HG03378 (cell line): ENCODE measurements at regions not wholly inside any gene's neighbourhood (a gene's known extent, or its start where the extent isn't known, plus 50 kb on each side); places are given as distances from the start of the nearest gene placed in this dataset.
"Not testable (repeated sequence)": the region's sequence is repeated elsewhere in the genome, so short reads cannot be mapped to it uniquely, and the experiment has no call there.

Experiments used
- ATAC-seq: cut with Tn5 transposase; IDR thresholded peaks from one replicate; pipeline ENCODE4 v1.9.1; 2021; ENCODE audit warnings: mild to moderate bottlenecking, moderate library complexity; ENCODE audit not compliant: unreplicated experiment

DNA sequence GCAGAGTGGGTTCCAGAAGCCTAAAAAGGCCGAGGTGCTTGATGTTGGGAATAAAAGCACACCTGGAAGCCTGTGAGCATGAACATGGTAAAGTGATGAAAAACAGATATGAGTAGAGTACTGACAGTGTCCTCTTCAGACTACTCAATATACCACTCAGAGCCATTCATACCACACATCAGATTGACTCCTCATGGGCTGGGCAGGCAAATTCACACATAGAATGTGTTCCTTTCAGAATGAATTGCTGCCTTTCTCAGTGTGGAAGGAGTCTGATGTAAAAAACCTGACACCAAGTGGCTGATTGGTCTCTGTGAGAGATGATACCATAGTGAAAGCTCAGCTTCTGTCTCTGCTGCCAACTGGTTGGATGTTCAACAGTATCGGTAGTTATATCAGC is 442.7 kb downstream of the RAPGEF2 start:
- no peak for ATAC-seq

DNA sequence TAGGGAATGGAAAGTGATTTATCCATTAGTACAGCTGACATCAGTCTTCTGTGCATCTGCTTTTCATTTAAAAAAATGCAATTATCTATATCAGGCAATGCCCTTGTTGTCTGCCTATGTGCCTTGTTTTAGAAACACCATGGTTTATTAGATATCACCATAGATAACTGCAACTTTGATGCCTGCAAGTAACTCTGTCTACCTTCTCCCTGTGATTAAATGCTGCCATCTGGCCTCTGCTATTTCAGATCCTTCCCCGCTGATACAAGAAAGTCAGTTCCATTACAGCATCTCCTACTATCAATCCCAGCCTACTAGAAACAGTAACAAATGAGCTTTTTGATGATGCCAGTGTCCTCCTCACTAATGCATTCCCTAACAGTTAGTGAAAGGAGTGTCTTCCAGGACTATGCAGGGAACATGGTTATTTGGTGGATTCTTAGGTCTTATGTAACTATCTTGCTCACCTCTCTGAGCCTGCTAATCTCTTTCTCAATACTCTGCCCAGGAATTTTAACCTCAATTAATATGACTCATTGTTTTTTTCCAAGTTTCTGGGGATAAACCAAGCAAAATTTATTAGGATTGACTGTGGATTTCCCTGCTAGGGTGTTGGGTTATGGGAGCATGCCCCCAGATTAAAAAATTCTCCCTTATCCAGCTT is 444.9 kb downstream of the RAPGEF2 start:
- no peak for ATAC-seq

DNA sequence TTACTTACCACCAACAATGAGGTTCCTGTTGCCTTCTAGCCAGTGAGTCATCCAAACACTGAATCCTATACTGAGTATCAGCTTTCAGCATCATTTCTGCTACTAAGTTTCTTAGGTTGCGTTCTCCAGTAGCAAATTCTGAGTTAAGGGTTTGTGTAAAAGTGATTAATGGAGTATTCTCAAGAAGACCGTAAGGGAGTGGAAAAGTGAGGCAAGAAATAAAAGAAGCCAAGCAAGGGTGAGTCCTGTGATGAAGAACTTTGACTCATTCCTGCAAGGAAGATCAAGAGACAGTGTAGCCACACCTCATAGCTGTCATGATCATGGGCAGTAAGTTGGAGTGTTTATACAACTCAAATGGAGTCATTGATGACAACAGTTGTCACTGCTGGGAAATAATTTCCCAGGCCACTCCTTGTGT is 446.2 kb downstream of the RAPGEF2 start:
- no peak for ATAC-seq

DNA sequence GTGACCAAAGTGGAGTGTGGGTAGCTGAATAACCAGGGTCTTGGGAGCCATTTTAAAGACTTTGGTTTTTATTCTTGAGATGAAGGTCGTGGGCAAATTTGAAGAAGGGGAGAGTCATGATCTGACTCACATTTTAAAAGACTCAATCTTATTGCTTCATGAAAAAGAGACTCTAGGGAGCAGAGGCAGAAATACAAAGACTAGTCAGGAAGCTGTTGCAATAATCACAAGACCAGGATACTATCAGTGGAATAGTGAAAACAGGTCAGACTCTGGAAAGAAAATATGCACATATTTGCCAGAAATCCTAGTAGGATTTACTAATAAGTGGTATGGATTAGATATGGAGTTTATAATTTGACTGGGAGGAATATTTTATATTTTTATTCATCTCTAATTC is 448.4 kb downstream of the RAPGEF2 start:
- no peak for ATAC-seq

DNA sequence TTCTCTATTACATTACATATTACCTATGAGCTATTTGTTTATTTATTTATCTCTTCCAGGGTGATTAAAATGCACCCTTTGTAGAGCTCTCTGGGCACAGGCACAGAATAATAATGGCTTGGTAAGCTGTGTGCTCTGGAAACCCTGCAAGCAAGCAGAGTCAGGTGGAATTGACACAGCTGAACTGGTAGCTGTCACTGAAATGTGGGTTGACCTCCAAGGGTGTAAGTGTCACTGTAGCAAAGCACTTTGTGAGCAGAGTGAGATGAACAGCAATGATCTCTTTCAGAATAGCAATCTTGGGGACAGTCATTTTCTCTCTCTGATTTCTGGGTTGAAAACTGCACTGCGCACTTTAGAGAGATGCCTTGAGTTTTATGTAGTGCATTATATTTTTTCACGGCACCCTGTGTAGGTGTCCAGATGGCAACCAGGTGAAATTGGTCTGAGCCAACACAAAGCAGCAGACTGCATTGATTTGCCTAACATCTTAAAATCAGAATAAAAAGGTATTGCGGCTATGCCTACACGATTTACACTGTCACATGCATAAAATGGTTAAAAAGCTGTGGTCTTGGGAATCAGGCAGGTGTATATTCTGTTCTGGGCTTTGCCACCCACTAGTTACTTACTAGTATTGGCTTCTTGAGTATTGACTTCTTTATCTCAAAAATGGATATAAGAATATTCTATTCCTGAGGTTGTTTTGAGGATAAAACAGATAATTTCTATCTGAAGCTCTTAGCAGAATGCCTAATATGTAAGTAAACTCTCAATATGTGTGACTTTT is 450.3 kb downstream of the RAPGEF2 start:
- ATAC-seq: no peak

DNA sequence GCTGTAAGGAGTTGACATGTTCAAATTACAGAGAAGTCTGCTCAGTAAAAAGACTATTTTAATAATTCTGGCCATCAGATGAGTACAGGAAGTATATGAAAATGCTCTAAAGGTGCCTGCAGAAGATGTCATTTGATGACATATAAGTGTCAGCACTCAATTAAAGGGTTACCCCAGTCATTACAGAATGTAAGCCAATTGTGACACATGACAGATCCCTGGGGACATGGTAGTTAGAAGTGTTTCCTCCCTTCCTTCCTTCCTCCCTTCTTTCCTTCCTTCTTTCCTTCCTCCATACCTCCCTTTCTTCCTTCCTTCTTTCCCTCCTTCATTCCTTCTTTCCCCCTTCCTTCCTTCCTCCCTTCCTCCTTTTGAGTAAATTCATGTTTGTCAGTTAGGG is 453.0 kb downstream of the RAPGEF2 start:
- no peak for ATAC-seq

DNA sequence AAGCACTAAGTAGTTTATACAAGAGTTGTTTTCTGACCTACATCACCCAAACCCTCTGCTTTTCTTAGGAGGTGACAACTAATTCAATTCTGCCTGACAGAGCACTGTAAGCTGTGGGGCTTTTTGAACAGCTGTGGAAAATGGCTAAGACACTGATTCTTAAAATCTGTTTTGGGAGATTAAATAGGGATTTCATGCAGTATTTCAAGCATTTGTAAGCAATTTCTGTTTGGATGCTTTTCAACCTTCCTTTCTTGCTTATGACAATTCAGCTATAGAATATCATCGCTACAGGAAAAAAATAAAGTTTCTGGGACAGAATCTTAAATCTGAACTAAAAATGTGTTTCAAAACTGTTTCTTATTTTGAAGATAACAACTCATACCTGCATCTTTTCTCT is 459.5 kb downstream of the RAPGEF2 start:
- no peak for ATAC-seq

DNA sequence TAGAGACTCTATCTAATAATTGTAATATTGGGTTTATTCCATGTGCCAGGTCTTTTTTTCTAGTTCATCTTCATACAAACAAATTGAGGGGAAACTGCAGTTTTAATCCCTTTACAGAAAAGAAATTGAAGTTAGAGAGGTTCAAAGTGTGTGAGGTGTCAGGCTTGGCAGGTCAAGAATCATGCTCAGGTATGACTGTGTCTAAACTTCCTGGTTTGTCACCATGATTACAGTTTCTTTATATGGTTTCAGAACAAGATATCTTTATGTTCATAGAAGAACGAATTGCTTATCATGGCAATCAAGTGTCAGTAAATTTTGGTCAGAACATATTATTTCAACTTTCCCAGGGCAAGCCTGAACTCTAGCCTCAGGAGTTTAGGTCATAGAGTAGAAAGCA is 460.4 kb downstream of the RAPGEF2 start:
- ATAC-seq: no peak

DNA sequence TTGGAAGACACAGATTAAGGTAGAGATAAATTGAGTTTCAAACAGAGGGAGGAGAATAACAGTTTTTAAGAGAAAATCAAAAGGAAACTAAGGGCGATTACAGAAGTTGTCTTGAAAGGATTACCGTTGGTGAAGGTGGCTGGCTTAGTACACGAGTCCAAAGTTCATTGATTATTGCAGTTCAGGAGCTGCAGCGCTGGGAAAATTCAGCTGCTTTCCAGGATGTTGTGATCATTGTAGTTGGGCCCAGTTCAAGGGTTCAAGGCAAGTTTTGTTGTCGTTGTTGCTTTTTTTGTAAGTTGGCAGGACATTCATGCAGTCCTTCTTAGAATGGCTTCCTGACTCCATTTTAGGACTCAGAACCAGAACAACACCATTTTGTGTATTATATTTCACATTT is 461.7 kb downstream of the RAPGEF2 start:
- ATAC-seq: no peak

DNA sequence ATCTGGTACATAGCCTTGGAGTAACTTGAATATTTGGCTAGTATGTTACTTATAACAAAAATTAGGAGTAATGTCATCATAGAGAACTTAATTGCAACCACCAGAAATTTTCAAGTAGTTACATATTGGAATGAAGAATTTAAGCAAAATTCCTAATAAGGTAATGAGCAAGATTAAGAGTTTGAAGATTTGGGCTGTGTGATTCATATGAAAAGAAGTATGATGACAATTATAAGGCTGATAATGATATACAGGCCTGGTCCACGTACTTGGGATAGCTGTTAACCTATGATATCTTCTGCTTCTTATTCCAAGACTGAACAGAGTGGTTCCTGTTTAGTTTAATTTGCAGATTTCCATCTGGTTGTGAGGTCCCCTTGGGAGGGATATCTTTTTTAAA is 463.9 kb downstream of the RAPGEF2 start:
- no peak for ATAC-seq

DNA sequence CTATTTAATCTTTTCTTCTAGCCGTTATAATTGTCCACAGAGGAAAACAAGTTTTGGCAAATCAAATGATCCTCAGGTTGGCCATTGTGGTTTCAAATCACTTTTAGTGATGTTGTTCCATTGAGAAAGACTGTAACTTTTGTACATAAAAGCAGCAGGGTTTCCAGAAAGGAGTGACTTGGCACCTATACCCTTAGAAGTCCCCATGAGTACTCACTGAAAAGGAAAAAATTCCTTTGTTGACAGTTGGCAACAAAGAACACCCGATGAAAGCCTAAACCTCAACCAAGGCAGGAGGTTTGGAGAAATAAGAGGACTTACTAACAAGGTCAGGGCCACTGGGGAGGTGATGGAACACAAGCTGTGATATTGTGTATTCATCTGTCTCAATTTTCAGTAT is 474.4 kb downstream of the RAPGEF2 start:
- ATAC-seq: no peak

DNA sequence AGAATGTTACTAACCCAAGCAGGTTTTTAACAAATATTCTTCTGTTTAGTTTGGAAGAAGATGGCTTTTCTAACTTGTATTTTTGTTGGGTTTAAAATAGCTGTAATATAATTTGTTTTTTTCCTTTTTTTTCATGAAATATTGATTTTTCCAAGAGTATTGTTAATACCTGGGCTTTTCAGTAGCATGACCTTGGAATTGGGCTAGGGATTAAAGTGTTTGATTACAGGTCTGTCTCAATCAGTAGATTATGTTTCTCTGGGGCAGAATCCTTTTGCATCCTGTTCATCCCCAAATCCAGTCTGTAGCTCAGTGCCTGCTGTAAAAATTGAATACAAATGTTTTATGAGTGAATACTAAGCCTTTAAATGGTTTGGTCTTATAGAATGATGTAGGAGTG is 479.8 kb downstream of the RAPGEF2 start:
- ATAC-seq: no peak

DNA sequence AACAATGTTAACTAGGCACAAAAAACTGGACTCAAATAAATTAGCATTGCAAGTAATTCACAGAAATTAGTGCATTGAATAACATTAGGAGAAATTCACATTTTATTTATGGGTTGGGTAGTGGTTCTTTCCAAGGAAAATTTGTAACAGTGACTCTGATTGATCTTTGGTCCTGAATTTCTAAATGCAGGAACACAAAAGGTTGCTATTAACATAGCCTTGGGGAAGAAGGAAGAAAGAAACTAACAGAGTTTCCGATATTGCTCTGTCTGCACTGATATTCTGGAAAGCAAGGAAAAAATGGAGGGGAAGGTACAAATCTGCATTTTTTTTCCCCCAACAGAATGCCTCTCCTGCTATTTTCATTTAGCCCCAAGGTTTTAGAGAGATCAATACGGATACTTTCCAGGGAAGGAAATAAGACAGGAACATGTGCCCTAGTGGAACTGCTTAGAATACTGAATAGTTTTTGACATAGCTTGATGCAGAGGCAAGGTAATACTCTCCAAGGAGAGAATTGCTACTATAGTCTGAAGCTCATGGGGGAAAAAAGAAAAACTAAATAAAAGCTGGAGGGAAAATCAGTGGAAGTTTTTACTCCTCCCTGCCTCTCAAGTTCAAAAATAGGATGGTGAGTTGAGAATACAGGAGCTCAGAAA is 490.1 kb downstream of the RAPGEF2 start:
- no peak for ATAC-seq

DNA sequence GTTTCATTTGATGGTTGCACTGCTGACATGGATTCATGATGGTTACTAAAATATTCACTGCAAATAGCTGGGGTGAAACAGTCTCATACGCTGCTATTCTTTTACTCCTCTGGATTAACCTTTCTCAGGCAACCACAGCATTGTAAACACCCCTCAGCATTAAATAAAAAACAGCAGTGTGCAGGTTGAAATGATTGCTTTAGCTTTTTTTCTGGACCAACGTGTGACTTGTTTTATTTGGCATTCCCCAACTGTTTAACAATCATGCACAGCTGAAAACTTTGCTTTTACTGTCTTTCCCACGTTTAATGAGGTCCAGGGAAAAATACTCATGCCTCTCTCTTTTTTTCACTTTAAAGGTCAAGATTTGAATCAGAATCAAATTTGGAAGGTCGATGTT is 490.8 kb downstream of the RAPGEF2 start:
- no peak for ATAC-seq

DNA sequence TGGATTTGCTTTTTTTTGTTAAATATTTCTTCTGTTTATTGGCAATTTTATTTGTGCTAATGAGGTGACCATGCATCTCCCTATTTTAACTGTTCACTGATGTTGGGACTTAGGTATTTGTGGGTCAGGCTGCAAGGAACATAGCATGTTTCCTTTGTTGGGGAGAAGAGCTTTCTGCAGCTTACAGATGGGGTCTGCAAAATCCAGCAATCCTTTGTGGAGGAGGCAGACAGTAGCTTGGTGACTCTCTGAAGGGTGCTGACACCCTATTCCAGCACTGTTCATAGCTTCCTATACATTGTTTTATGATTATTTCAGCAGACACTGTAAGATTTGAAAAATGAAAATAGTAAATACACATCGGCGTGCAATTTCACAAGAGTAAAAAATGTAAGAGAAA is 491.7 kb downstream of the RAPGEF2 start:
- no peak for ATAC-seq

DNA sequence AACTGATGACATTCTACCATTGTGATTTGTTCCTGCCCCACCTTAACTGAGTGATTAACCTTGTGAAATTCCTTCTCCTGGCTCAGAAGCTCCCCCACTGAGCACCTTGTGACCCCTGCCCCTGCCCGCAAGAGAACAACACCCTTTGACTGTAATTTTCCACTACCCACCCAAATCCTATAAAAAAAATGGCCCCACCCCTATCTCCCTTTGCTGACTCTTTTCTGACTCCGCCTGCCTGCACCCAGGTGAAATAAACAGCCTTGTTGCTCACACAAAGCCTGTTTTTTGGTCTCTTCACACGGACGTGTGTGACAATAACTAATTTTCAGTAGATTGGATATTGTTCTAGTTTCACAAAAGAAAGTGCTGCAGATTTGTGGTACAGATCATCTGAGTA is 492.2 kb downstream of the RAPGEF2 start:
- not testable (repeated sequence) for ATAC-seq

DNA sequence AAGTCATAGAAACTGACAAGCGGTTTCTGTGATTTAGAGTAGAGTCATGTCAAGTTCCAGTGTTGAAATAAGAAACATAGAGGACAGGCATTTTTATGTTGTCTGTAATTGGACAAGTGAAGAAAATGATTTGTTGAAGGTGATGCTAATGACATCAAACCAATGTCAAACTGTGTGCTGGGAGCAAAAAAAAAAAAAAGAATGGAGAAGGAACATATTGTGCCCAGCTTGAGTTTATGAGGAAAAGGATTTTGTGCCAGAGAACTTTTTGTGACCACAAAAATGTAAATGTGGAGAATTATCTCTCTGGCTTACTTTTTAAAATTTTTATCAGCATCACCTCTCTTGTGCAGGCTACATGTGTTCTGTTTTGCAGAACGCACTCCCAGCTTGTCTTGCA is 495.7 kb downstream of the RAPGEF2 start:
- ATAC-seq: no peak

DNA sequence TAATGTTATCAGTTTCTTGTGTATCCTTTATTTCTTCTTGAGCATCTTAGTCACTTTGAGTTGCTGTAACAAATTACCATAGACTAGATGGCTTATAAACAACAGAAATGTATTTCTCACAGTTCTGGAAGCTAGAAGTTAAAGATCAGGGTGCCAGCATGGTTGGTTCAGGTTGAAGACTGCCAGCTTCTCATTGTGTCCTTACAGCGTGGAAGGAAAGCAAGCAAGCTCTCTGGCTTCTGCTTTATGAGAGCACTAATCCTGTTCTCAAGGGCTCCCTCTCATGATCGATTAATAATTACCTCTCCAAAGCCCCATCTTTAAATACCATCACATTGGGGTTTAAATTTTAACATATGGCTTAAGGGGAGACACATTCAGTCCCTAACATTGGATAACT is 497.2 kb downstream of the RAPGEF2 start:
- ATAC-seq: no peak

DNA sequence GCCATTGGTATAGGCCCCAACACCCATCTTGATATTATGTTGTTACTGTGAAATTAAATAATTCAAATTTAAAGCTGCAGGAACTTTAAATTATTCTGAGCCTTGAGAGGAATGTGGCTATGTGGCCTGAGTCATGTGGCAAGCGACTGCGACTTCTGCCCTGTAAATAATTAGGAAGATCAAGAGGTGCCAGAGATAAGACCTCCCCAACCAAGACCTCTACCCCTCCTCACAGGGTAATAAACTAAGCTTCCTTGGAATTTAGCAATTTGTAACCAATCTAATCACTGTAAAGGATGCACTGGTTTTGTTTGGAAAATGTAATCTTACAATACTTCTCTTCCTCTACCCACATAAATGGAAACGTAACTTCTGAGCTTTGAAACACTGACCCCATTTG is 501.9 kb downstream of the RAPGEF2 start:
- ATAC-seq: no peak

DNA sequence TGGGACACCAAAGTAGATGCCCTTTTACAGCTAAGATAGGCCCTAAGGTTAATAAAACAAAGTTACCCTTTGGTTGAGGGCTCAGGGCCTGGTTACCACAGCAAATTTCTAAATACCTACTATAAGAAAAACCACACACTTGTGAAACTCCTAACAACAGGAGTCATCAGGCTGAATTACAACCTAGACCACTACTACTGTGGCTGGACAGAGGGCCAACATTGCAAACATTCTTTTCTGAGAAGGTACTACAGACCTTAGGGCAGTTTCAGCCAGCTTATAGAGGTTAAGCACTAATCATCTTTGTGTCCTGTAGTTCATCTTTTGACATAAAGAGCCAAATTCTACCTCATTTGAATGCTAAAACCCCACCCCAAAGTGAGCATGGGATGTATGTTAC is 504.0 kb downstream of the RAPGEF2 start:
- ATAC-seq: no peak

DNA sequence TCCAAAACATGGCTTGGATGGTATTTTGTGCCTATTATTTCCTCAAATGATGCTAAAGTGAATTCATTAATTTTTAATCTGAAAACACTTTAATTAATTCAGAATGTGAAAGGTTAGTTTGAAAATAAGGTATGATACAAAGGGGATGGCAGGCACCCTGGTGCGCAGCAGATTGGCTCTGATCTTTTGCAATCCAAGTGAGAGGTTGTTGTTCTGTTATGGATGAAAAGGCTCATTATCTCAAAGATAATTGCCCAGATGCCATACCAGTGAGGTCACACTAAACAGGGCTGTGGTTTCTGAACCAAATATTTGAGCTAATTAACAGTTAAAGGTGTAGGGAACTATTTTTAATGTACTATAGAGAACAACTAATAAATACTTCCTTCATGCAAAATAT is 504.9 kb downstream of the RAPGEF2 start:
- no peak for ATAC-seq

DNA sequence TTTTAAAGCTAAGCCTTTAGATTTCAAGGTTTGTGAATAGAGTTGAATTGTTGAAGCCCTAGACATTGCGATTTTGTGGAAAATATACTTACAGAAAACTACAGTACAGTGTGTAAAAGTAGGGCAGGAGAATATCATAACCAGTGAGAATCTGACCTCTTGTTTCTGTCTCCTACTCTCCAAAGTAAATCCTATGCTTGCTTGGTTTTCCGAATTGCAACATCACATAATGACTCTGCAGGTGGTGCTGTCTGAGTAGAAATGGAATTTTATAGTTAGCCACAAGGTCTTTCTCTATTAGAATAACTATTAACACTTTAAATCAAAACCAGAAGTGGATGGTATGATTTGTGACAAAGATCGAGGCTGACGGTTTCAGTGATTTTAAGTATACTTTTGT is 505.6 kb downstream of the RAPGEF2 start:
- ATAC-seq: no peak
